Neural cell (in vitro differentiated cells): ENCODE measurements at regions not wholly inside any gene's neighbourhood (a gene's known extent, or its start where the extent isn't known, plus 50 kb on each side); places are given as distances from the start of the nearest gene placed in this dataset.

ENCODE experiments used
- H2AFZ ChIP-seq: fragments of 200-600, 300-800 bp; sonication (generic), shearing (Covaris generic); 2 replicates; pipeline ENCODE4 v1.6.0; 2014; ENCODE audit warnings: low read depth, mild to moderate bottlenecking, antibody characterized with exemption, low read length, moderate library complexity
- H3F3A ChIP-seq: fragments of 200-600 bp; shearing (Covaris generic); 2 replicates; pipeline ENCODE4 v1.6.1; 2016; ENCODE audit warnings: mild to moderate bottlenecking, moderate library complexity, mixed read lengths, antibody characterized with exemption, low read length; ENCODE audit not compliant: insufficient read depth, poor library complexity, severe bottlenecking
- H3K27ac ChIP-seq: fragments of 200-600, 300-800 bp; sonication (generic), shearing (Covaris generic); 2 replicates; pipeline ENCODE4 v1.5.1; 2014; ENCODE audit warnings: mild to moderate bottlenecking, low read length, moderate library complexity
- H3K27me3 ChIP-seq: fragments of 300-800, 200-600 bp; sonication (generic), shearing (Covaris generic); 2 replicates; pipeline ENCODE4 v1.6.0; 2014; ENCODE audit warnings: mild to moderate bottlenecking, low read depth, low read length, moderate library complexity; ENCODE audit not compliant: insufficient read depth
- H3K36me3 ChIP-seq: fragments of 300-800, 200-600 bp; sonication (generic), shearing (Covaris generic); 2 replicates; pipeline ENCODE4 v1.5.1; 2014; ENCODE audit warnings: mild to moderate bottlenecking, antibody characterized with exemption, low read length, moderate library complexity; ENCODE audit not compliant: insufficient read depth
- H3K4me2 ChIP-seq: fragments of 300-800, 200-600 bp; sonication (generic), shearing (Covaris generic); 2 replicates; pipeline ENCODE4 v1.6.0; 2014; ENCODE audit warnings: mild to moderate bottlenecking, low read length
- H3K4me3 ChIP-seq: fragments of 300-800, 200-600 bp; sonication (generic), shearing (Covaris generic); 2 replicates; pipeline ENCODE4 v1.5.1; 2014; ENCODE audit warnings: mild to moderate bottlenecking, low read length, moderate library complexity
- H3K79me2 ChIP-seq: fragments of 200-600 bp; shearing (Covaris generic); replicated peaks from 2 replicates; pipeline ENCODE4 v1.6.0; 2014; ENCODE audit warnings: mild to moderate bottlenecking, low read length, moderate library complexity; ENCODE audit not compliant: insufficient read depth
- H3K9ac ChIP-seq: fragments of 300-800, 200-600 bp; sonication (generic), shearing (Covaris generic); 2 replicates; pipeline ENCODE4 v1.6.1; 2016; ENCODE audit warnings: mild to moderate bottlenecking, low read length, mixed read lengths
- H3K9me2 ChIP-seq: fragments of 200-600 bp; shearing (Covaris generic); 2 replicates; pipeline ENCODE4 v1.6.1; 2016; ENCODE audit warnings: mild to moderate bottlenecking, low read length, mixed read lengths; ENCODE audit not compliant: insufficient read depth
- H3K9me3 ChIP-seq: fragments of 200-600, 300-800 bp; sonication (generic), shearing (Covaris generic); 2 replicates; pipeline ENCODE4 v1.6.1; 2016; ENCODE audit warnings: mild to moderate bottlenecking, mixed run types, low read length, moderate library complexity, mixed read lengths
- H4K20me1 ChIP-seq: fragments of 200-600 bp; shearing (Covaris generic); 2 replicates; pipeline ENCODE4 v1.6.1; 2016; ENCODE audit warnings: mild to moderate bottlenecking, mixed run types; ENCODE audit not compliant: insufficient read depth
- EP300 ChIP-seq: fragments of 450-650 bp; conservative IDR thresholded peaks from 2 replicates; pipeline ENCODE4 v1.6.1; 2014; ENCODE audit warnings: antibody characterized with exemption, mild to moderate bottlenecking, moderate library complexity; ENCODE audit not compliant: poor library complexity, severe bottlenecking
- EZH2 ChIP-seq: fragments of 200-600, 300-800 bp; shearing (Covaris generic), sonication (generic); IDR thresholded peaks from 2 replicates; pipeline ENCODE4 v1.6.1; 2014; ENCODE audit warnings: antibody characterized with exemption, low read length, borderline replicate concordance, mild to moderate bottlenecking; ENCODE audit not compliant: insufficient read depth, poor library complexity, severe bottlenecking
- MXI1 ChIP-seq: fragments of 450-650 bp; conservative IDR thresholded peaks from 2 replicates; pipeline ENCODE4 v1.6.1; 2014; ENCODE audit warnings: antibody characterized with exemption, mild to moderate bottlenecking; ENCODE audit not compliant: poor library complexity, severe bottlenecking
- POLR2AphosphoS5 ChIP-seq: IDR thresholded peaks from 2 replicates; pipeline ENCODE4 v1.6.1; 2012
- RAD21 ChIP-seq: fragments of 450-650 bp; conservative IDR thresholded peaks from 2 replicates; pipeline ENCODE4 v1.6.1; 2014; ENCODE audit warnings: antibody characterized with exemption, mild to moderate bottlenecking, moderate library complexity
- REST ChIP-seq: IDR thresholded peaks from 2 replicates; pipeline ENCODE4 v1.6.1; 2012; ENCODE audit warnings: borderline replicate concordance
- SMC3 ChIP-seq: fragments of 450-650 bp; conservative IDR thresholded peaks from 2 replicates; pipeline ENCODE4 v1.6.1; 2014; ENCODE audit warnings: antibody characterized with exemption, mild to moderate bottlenecking, moderate library complexity; ENCODE audit not compliant: poor library complexity
- TAF1 ChIP-seq: IDR thresholded peaks from 2 replicates; pipeline ENCODE4 v1.6.1; 2012; ENCODE audit warnings: low read depth
- TF ChIP-seq, protein P1 (sequence below): fragments of 450-650 bp; IDR thresholded peaks from 2 replicates; pipeline ENCODE4 v1.5.1; 2014; ENCODE audit warnings: antibody characterized with exemption, mild to moderate bottlenecking, moderate library complexity; ENCODE audit not compliant: poor library complexity, severe bottlenecking

GRCh38 chr5:145568581-145568980 lies 266.6 kb downstream of the PRELID2 start:
- no peak for TF ChIP-seq MXI1
- no peak for TF ChIP-seq RAD21
- no peak for TF ChIP-seq TAF1
- no peak for TF ChIP-seq EZH2
- TF ChIP-seq POLR2AphosphoS5, result no peak
- no peak for TF ChIP-seq EP300
- no peak for TF ChIP-seq REST
- TF ChIP-seq, protein P1, sequence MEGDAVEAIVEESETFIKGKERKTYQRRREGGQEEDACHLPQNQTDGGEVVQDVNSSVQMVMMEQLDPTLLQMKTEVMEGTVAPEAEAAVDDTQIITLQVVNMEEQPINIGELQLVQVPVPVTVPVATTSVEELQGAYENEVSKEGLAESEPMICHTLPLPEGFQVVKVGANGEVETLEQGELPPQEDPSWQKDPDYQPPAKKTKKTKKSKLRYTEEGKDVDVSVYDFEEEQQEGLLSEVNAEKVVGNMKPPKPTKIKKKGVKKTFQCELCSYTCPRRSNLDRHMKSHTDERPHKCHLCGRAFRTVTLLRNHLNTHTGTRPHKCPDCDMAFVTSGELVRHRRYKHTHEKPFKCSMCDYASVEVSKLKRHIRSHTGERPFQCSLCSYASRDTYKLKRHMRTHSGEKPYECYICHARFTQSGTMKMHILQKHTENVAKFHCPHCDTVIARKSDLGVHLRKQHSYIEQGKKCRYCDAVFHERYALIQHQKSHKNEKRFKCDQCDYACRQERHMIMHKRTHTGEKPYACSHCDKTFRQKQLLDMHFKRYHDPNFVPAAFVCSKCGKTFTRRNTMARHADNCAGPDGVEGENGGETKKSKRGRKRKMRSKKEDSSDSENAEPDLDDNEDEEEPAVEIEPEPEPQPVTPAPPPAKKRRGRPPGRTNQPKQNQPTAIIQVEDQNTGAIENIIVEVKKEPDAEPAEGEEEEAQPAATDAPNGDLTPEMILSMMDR, result no peak
- no peak for TF ChIP-seq SMC3
- H3K36me3 ChIP-seq, result no peaks in the 10 kb centered on the region
- no peaks in the 10 kb centered on the region for H3K79me2 ChIP-seq
- H3K27me3 ChIP-seq, result no peaks in the 10 kb centered on the region
- no peaks in the 10 kb centered on the region for H3K9me2 ChIP-seq
- H3K27ac ChIP-seq, result no peak overlapping the region
- no peaks in the 10 kb centered on the region for H4K20me1 ChIP-seq
- no peak overlapping the region for H3K4me3 ChIP-seq
- no peak overlapping the region for H2AFZ ChIP-seq
- H3K9ac ChIP-seq, result no peak overlapping the region
- no peak overlapping the region for H3K4me2 ChIP-seq
- no peaks in the 10 kb centered on the region for H3K9me3 ChIP-seq
- H3F3A ChIP-seq, result no peaks in the 10 kb centered on the region

DNA sequence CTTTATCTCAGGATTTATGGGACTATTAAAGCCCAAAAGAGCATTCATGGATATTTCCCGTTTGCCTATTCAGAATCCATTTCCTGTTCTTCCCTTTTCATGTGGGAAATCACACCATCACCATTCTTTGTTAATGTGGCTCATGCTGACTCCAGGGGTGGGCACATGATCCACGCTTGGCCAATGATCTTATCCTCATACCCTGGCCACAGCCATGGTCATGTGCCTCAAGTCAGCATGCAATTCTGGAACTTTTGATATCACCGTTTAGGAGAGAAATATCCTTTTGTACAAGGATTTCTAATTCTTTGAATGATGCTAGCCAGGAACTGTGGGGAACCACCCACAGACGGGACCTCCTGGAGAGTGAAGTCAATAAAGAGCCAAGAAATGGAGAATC lies 272.2 kb downstream of the PRELID2 start:
- Histone ChIP-seq H4K20me1 (no peaks in the 10 kb centered on the region), H3K9me3 (no peaks in the 10 kb centered on the region), H3K4me3 (no peak overlapping the region), H3K27me3 (no peaks in the 10 kb centered on the region), H3K4me2 (no peak overlapping the region), H3K36me3 (no peaks in the 10 kb centered on the region), H3K9ac (no peak overlapping the region), H3K79me2 (no peaks in the 10 kb centered on the region), H2AFZ (no peak overlapping the region), H3F3A (no peaks in the 10 kb centered on the region), H3K9me2 (no peaks in the 10 kb centered on the region), H3K27ac (no peak overlapping the region)
- TF ChIP-seq REST (no peak), TAF1 (no peak), MXI1 (no peak), POLR2AphosphoS5 (no peak), EZH2 (no peak), EP300 (no peak), RAD21 (no peak), SMC3 (no peak)
- TF ChIP-seq, protein P1, result no peak
